Fibroblast of villous mesenchyme (primary cell): ENCODE measurements at regions not wholly inside any gene's neighbourhood (a gene's known extent, or its start where the extent isn't known, plus 50 kb on each side); places are given as distances from the start of the nearest gene placed in this dataset.
"Not testable (repeated sequence)": the region's sequence is repeated elsewhere in the genome, so short reads cannot be mapped to it uniquely, and the experiment has no call there.

Source experiments
- DNase-seq: peaks from one replicate; pipeline ENCODE4 v3.0.0-alpha.2; 2010; ENCODE audit warnings: low read depth
- H3K4me3 ChIP-seq: 2 replicates; pipeline ENCODE4 v1.5.1; 2011; ENCODE audit warnings: low read depth, mild to moderate bottlenecking, low read length
- TF ChIP-seq, protein P1 (sequence below): IDR thresholded peaks from 2 replicates; pipeline ENCODE4 v1.5.1; 2012; ENCODE audit warnings: low read depth, mild to moderate bottlenecking, low read length; ENCODE audit not compliant: insufficient read depth

DNA sequence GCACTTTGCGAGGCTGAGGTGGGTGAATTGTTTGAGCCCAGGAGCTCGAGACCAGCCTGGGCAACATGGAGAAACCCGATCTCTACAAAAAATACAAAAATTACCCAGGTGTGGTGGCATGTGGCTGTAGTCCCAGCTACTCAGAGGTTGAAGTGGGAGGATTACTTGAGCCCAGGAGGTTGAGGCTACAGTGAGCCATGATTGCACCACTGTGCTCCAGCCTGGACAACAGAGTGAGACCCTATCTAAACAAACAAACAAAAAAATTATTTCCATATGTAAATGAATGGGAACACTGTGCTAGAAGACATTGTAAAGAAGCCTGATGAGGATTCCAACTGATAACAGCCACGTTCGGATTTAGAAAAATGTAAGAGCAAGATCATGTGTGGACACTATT, 154.2 kb downstream of the ZFP64 start:
- DNase-seq = no peak
- H3K4me3 ChIP-seq = no peak overlapping the region
- TF ChIP-seq, protein P1, sequence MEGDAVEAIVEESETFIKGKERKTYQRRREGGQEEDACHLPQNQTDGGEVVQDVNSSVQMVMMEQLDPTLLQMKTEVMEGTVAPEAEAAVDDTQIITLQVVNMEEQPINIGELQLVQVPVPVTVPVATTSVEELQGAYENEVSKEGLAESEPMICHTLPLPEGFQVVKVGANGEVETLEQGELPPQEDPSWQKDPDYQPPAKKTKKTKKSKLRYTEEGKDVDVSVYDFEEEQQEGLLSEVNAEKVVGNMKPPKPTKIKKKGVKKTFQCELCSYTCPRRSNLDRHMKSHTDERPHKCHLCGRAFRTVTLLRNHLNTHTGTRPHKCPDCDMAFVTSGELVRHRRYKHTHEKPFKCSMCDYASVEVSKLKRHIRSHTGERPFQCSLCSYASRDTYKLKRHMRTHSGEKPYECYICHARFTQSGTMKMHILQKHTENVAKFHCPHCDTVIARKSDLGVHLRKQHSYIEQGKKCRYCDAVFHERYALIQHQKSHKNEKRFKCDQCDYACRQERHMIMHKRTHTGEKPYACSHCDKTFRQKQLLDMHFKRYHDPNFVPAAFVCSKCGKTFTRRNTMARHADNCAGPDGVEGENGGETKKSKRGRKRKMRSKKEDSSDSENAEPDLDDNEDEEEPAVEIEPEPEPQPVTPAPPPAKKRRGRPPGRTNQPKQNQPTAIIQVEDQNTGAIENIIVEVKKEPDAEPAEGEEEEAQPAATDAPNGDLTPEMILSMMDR = no peak

DNA sequence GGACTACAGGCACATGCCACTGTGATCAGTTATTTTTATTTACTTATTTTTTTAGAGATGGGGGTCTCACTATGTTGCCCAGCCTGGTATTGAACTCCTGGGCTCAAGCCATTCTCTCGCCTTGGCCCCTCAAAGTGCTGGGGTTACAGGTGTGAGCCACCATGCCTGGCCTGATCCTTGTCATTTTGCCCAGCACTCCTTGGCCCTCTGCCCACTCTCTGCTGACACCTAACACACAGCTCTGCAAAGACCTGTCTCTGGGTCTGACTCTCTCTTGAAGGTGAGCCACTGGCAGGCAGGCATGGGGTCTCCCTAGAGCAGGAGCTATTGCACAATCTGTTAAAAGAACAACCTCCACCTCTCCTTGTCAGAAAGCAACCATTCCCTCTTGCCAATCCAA, 155.6 kb downstream of the ZFP64 start:
- TF ChIP-seq, protein P1 = no peak
- DNase-seq = no peak
- no peak overlapping the region for H3K4me3 ChIP-seq

DNA sequence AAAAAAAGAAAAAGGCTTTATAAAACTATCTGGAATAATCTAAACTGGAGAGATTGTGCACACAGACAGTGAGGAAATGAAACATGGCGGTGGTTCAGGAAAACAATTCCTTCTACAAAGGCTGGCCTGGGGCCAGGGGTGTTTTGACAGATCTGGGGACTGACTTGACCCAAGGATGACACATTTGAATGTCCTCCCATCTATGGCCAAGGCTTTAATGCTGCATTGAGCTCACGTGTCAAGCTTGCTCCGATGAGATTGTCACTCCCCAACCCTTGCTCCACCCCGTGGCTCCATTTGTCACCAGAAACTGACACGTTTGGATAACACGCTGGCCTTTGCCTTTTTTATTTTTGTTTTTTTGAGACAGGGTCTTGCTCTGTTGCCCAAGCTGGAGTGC, 156.1 kb downstream of the ZFP64 start:
- no peak for DNase-seq
- H3K4me3 ChIP-seq = no peak overlapping the region
- TF ChIP-seq, protein P1 = no peak

DNA sequence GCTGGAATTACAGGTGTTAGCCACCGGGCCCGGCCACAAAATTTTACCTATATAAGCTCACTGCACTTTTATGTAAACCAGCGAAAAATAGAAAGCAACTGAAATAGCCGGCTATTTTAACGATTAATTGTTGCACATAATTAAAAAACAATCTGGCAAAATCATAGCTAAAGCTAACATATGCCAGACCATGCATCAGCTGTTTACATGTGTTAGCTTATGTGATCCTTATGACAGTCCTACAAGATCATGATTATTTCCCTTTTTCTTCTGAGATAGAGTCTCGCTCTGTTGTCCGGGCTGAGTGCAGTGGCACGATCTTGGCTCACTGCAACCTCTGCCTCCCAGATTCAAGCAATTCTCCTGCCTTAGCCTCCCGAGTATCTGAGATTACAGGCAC, 157.0 kb downstream of the ZFP64 start:
- TF ChIP-seq, protein P1 = no peak
- H3K4me3 ChIP-seq = no peak overlapping the region
- no peak for DNase-seq

DNA sequence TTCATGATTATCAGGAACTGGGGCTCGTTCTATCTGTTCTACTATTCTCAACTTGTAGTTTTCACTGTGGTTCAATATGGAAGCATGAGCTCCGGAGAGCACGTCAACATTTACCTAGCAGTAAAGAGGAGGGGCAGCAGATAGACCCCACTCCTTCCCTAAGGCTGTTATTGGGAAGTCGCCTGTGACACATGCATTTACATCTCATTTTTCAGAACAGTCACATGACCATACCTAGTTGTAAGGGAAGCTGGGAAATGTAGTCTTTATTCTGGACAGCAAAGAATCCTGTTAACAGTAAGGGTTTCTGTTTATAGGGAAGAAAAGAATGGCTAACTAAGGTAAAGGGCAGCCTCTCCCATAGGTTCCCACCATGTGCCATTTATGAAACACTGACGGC, 158.3 kb downstream of the ZFP64 start:
- TF ChIP-seq, protein P1 = no peak
- H3K4me3 ChIP-seq = no peak overlapping the region
- DNase-seq = no peak

DNA sequence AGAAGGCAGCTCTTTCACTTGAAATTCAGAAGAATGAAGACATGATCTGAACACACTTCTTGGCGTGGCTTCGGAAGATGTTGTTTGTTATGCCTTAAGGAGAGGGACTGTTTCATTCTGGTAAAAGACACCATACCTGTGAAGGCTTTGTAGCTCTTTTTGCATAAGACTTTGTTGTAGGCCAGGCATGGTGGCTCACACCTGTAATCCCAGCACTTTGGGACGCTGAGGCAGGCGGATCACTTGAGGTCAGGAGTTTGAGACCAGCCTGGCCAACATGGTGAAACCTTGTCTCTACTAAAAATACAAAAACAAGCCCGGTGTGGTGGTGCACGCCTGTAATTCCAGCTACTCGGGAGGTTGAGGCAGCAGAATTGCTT, 159.3 kb downstream of the ZFP64 start:
- H3K4me3 ChIP-seq, DNase-seq: not testable (repeated sequence)

DNA sequence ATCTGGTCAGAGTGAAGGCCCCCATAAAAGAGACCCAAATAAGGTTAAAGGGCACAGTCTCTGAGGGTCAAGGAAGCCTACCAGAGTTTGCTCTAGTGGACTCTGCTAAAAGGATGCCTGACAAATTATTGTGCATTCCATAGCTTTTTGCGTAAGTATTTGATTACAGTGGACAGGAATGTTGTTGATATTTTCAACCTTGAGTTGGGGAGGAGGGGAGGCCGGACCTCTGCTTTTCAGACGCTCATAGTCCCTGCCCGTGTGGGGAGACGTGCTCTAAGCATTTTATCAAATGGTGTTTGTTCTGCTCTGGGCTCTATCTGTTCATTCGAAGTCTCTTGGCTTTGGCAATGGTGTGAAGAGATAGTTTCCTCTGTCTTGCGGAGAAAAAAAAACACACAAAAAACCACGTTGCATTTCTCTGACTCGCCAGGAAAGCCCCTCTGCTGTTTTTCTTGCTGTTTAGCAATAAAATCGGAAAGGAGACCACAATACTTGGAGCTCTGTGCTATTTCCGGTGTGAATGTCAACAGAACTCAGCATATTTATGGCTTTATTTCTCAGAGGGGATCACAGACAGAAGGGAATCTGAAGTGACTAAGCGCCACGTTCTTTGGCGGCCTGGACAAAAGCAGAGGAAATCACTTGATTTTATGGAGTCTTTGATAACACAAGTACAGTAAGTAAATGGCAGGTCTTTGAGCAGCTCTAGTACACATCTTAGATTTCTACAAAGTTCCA, 159.8 kb downstream of the ZFP64 start:
- TF ChIP-seq, protein P1 = no peak
- peak; percentile 97 for DNase-seq
- no peak overlapping the region for H3K4me3 ChIP-seq
